ENCODE measurements at regions not wholly inside any gene's neighbourhood (a gene's known extent, or its start where the extent isn't known, plus 50 kb on each side); places are given as distances from the start of the nearest gene placed in this dataset.

- H3K4me3 ChIP-seq (replicated peaks; ENCODE audit: low read depth, low read length), result no peak overlapping the region
- no peak for DNase-seq (ENCODE audit: extremely low read depth, low read depth)
- TF ChIP-seq, protein P1, sequence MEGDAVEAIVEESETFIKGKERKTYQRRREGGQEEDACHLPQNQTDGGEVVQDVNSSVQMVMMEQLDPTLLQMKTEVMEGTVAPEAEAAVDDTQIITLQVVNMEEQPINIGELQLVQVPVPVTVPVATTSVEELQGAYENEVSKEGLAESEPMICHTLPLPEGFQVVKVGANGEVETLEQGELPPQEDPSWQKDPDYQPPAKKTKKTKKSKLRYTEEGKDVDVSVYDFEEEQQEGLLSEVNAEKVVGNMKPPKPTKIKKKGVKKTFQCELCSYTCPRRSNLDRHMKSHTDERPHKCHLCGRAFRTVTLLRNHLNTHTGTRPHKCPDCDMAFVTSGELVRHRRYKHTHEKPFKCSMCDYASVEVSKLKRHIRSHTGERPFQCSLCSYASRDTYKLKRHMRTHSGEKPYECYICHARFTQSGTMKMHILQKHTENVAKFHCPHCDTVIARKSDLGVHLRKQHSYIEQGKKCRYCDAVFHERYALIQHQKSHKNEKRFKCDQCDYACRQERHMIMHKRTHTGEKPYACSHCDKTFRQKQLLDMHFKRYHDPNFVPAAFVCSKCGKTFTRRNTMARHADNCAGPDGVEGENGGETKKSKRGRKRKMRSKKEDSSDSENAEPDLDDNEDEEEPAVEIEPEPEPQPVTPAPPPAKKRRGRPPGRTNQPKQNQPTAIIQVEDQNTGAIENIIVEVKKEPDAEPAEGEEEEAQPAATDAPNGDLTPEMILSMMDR (IDR thresholded peaks at IDR 0.05; ENCODE audit: low read depth, low read length, missing control alignments), result no peak
These were observed 88.6 kb downstream of the GPAM start for GRCh38 chr10:112094984-112095383.

- no peak for DNase-seq (ENCODE audit: extremely low read depth, low read depth)
- H3K4me3 ChIP-seq (replicated peaks; ENCODE audit: low read depth, low read length), result no peak overlapping the region
- TF ChIP-seq, protein P1 (IDR thresholded peaks at IDR 0.05; ENCODE audit: low read depth, low read length, missing control alignments), result no peak
These were observed 87.8 kb downstream of the GPAM start for GRCh38 chr10:112095731-112096130.

DNA sequence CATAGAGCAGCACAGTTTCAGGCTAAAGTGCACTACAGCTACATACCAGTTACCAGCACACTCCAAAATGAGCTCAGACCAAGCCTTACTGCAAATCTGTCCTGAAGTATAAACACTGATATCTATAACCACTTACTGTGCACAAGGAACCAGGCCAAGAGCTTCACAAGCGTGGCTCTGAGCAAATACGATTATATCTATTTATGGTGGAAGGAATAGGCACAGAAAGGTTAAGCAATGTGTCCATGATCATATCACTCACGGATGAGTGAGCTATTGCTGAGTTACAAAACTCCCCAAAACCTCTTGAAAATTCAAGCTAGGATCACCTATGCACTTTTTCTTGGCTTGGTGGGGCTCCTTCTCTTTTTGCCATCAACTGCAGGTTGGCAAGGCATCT lies 84.9 kb downstream of the GPAM start:
- TF ChIP-seq, protein P1 (IDR thresholded peaks at IDR 0.05; ENCODE audit: low read depth, low read length, missing control alignments), result no peak
- no peak overlapping the region for H3K4me3 ChIP-seq (replicated peaks; ENCODE audit: low read depth, low read length)
- DNase-seq (ENCODE audit: extremely low read depth, low read depth), result no peak
